Glutamatergic neuron (in vitro differentiated cells): ENCODE measurements at regions not wholly inside any gene's neighbourhood (a gene's known extent, or its start where the extent isn't known, plus 50 kb on each side); places are given as distances from the start of the nearest gene placed in this dataset.

Experiments used
- DNase-seq: peaks from one replicate; pipeline ENCODE4 v3.0.0; 2022
- H3K27ac Mint-ChIP-seq: one replicate; pipeline ENCODE4 v1.8.0; 2020; ENCODE audit warnings: mild to moderate bottlenecking, mixed read lengths, inconsistent platforms; ENCODE audit not compliant: unreplicated experiment
- H3K27me3 Mint-ChIP-seq: one replicate; pipeline ENCODE4 v1.8.0; 2020; ENCODE audit warnings: mild to moderate bottlenecking, moderate library complexity, mixed read lengths, inconsistent platforms; ENCODE audit not compliant: unreplicated experiment
- H3K36me3 Mint-ChIP-seq: one replicate; pipeline ENCODE4 v1.8.0; 2020; ENCODE audit warnings: mild to moderate bottlenecking, mixed read lengths, inconsistent platforms; ENCODE audit not compliant: unreplicated experiment
- H3K4me1 Mint-ChIP-seq: one replicate; pipeline ENCODE4 v1.8.0; 2020; ENCODE audit warnings: mild to moderate bottlenecking, low read depth, mixed read lengths, inconsistent platforms; ENCODE audit not compliant: unreplicated experiment
- H3K4me3 Mint-ChIP-seq: one replicate; pipeline ENCODE4 v1.8.0; 2020; ENCODE audit warnings: mild to moderate bottlenecking, mixed read lengths, inconsistent platforms; ENCODE audit not compliant: unreplicated experiment
- H3K9me3 Mint-ChIP-seq: one replicate; pipeline ENCODE4 v1.8.0; 2020; ENCODE audit warnings: mild to moderate bottlenecking, moderate library complexity, mixed read lengths, inconsistent platforms; ENCODE audit not compliant: unreplicated experiment
- CTCF ChIP-seq: fragments of 200-600 bp; sonication (generic); IDR thresholded peaks from one replicate; pipeline ENCODE4 v1.5.0; 2021; ENCODE audit not compliant: partially characterized antibody, unreplicated experiment

- no peak overlapping the region for H3K4me3 Mint-ChIP-seq
- DNase-seq, result peak; percentile 68
- peak; percentile 78 for TF ChIP-seq CTCF
- no peaks in the 10 kb centered on the region for H3K27me3 Mint-ChIP-seq
- peaks cover 2% of the 10 kb centered on the region for H3K9me3 Mint-ChIP-seq
- no peaks in the 10 kb centered on the region for H3K4me1 Mint-ChIP-seq
- no peak overlapping the region for H3K27ac Mint-ChIP-seq
- no peaks in the 10 kb centered on the region for H3K36me3 Mint-ChIP-seq
Observed at GRCh38 chr3:99172736-99173657, 271.5 kb upstream of the DCBLD2 start.

GRCh38 chr3:99171800-99172199, 270.3 kb upstream of the DCBLD2 start:
- Mint-ChIP-seq H3K27me3 (no peaks in the 10 kb centered on the region), H3K4me1 (no peaks in the 10 kb centered on the region), H3K9me3 (peaks cover 2% of the 10 kb centered on the region), H3K4me3 (no peak overlapping the region), H3K27ac (no peak overlapping the region), H3K36me3 (no peaks in the 10 kb centered on the region)
- no peak for DNase-seq
- no peak for TF ChIP-seq CTCF

- Mint-ChIP-seq H3K4me3 (no peak overlapping the region), H3K27me3 (no peaks in the 10 kb centered on the region), H3K4me1 (no peaks in the 10 kb centered on the region), H3K9me3 (peaks cover 2% of the 10 kb centered on the region), H3K36me3 (no peaks in the 10 kb centered on the region), H3K27ac (no peak overlapping the region)
- TF ChIP-seq CTCF, result no peak
- DNase-seq, result no peak
Observed at GRCh38 chr3:99170867-99171517, 269.5 kb upstream of the DCBLD2 start.

GRCh38 chr3:99167071-99167470, 265.6 kb upstream of the DCBLD2 start:
- TF ChIP-seq CTCF, result no peak
- Mint-ChIP-seq H3K9me3 (peaks cover 2% of the 10 kb centered on the region), H3K36me3 (no peaks in the 10 kb centered on the region), H3K4me1 (no peaks in the 10 kb centered on the region), H3K27me3 (no peaks in the 10 kb centered on the region), H3K27ac (no peak overlapping the region), H3K4me3 (no peak overlapping the region)
- DNase-seq, result no peak

- no peak for DNase-seq
- Mint-ChIP-seq H3K36me3 (no peaks in the 10 kb centered on the region), H3K27me3 (no peaks in the 10 kb centered on the region), H3K9me3 (peaks cover 3% of the 10 kb centered on the region), H3K4me3 (no peak overlapping the region), H3K4me1 (no peaks in the 10 kb centered on the region), H3K27ac (no peak overlapping the region)
- TF ChIP-seq CTCF, result no peak
Observed at GRCh38 chr3:99163314-99163713, 261.8 kb upstream of the DCBLD2 start.
